ENCODE measurements at regions not wholly inside any gene's neighbourhood (a gene's known extent, or its start where the extent isn't known, plus 50 kb on each side); places are given as distances from the start of the nearest gene placed in this dataset.
A peak's percentile ranks its signal among the peaks of the same experiment; 100 is the strongest.

- DNase-seq (ENCODE audit: low read depth) = no peak
These were observed 140.1 kb upstream of the TMEM108 start for GRCh38 chr3:132898141-132898540.

DNA sequence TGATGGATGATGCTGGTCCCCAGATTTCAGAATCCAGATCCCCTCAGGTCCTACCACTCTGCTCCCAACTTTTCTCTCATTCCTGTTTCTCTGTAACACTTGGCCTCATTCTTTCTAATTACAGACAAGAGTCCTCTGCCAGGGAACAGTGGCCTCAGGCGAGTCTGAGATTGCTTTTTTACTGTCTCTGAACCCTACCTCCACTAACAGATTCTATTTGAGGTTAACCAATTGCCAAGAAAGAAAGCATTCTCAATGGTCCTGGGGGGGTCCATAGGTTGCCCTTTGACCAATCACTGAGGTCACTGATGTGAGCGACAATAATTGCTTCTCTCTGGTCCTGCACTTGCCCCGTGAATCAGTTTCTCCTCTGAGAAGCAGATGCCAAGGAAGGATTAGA lies 145.2 kb upstream of the TMEM108 start:
- no peak for DNase-seq (ENCODE audit: low read depth)

- DNase-seq (ENCODE audit: low read depth) = no peak
These were observed 156.3 kb upstream of the TMEM108 start for GRCh38 chr3:132881756-132882409.

- no peak for DNase-seq (ENCODE audit: low read depth)
These were observed 157.2 kb upstream of the TMEM108 start for GRCh38 chr3:132880986-132881385.

DNA sequence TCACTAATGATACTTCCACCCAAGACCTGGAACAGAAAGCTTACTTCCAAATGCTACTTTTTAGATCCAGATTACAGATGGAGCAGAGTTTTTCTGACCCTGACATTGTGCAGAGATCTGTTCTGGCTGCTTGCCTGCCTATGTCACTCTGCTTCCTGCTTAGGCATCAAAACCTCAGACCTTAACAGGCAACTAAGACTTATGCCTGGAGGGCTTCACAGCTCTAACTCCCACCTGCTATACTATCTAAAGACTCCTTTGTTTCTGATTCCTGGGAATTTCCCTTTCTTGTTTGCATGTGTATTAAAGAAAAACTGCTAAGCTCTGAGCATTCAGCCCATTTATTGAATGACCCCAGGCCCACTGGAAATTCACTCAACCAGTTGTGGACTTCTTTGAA lies 157.4 kb upstream of the NPHP3 start:
- peak; percentile 11 for DNase-seq (ENCODE audit: low read depth)

GRCh38 chr3:132874701-132875100 lies 152.5 kb upstream of the NPHP3 start:
- peak; percentile 11 for DNase-seq (ENCODE audit: low read depth)

DNA sequence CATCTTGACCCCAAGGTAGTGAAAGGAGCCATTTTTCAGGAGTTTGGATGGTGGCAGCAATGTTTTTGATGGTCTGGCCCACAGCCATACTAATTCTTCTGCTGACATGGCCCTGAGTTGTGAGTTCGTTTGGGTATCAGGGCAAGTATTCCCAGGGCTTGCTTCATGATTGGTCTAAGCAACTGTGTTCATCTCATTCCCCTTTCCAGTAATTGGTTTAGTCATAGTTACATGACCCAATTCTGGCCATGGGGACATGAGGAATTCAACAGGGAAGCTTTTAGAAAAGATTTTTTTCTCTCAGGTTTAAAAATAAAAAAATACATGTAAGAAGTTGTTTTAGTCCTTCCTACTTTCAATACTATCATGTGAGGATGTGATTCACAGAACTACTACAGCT lies 150.5 kb upstream of the NPHP3 start:
- no peak for DNase-seq (ENCODE audit: low read depth)

GRCh38 chr3:132871956-132872355 lies 149.7 kb upstream of the NPHP3 start:
- no peak for DNase-seq (ENCODE audit: low read depth)

DNA sequence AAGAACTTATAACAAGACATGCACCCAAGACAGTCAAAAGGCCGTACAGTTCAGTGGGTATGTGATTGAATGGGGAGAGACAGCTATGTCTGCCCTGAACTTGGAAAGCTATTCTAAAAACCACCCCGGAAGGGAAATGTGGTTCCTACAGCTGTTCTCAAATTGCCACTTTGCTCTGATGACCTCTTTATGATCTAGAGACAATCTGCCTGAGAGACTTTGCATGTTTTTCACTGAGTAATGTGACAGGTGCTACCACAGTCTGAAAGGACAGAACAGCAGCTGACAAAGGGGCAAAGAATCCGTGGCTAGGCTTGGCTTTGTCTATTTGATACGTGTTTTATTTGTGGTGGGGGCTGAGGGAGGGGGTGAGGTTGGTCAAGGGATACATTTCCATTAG lies 148.3 kb upstream of the NPHP3 start:
- no peak for DNase-seq (ENCODE audit: low read depth)

DNA sequence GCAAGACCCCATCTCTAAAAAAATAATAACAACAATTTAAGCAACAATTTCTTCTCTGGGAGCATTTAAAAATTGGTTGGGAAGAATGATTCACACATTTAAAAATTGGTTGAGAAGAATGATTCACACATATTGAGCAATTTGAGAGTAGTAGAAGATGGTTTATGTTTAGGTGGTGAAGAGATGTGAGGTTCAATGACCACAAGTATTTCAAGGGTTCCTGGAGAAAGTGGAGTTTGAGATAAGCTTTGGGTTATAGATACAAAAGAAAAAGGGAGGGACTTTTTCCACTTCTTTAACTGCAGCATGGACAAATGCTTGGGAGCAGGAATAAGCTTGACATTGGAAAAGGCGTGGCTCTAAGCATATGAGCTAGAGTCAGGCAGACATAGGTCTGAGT lies 145.7 kb upstream of the NPHP3 start:
- peak; percentile 31 for DNase-seq (ENCODE audit: low read depth)

DNA sequence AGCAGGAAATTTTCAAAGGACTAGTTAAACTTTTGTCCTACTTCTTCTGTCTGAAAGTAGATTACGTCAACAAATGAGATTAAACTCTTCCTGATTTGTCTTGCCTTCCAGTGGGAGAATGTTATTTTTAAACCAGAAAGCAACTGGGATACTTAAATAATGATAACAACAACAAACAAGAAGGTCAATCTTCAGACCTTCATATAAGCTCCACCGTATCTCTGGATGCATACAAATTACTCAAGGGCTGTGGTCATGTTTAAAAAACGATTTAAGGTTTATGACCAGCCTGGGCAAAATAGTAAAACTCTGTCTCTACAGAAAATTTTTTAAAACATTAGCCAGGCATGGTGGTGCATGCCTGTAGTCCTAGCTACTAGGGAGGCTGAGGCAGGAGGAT lies 145.3 kb upstream of the NPHP3 start:
- DNase-seq (ENCODE audit: low read depth) = no peak

DNA sequence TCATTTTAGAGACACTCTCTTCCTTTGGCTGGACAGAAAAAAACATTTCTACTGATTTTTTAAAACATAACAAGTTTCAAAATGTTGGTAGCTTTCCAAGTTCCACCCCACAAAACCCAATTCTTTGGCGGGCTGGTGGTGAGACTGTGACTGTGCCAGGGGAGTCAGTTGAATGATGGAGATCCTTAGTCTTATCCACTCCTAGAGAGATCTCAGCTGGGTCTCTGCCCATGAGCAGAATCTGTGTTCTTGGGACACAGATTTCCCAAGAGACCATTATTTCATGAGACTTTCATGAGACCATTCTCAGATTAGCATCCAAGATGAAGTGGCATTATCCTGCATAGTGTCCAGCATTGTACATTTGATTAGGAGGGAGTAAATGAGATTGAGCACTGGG lies 135.1 kb upstream of the NPHP3 start:
- DNase-seq (ENCODE audit: low read depth) = no peak

DNA sequence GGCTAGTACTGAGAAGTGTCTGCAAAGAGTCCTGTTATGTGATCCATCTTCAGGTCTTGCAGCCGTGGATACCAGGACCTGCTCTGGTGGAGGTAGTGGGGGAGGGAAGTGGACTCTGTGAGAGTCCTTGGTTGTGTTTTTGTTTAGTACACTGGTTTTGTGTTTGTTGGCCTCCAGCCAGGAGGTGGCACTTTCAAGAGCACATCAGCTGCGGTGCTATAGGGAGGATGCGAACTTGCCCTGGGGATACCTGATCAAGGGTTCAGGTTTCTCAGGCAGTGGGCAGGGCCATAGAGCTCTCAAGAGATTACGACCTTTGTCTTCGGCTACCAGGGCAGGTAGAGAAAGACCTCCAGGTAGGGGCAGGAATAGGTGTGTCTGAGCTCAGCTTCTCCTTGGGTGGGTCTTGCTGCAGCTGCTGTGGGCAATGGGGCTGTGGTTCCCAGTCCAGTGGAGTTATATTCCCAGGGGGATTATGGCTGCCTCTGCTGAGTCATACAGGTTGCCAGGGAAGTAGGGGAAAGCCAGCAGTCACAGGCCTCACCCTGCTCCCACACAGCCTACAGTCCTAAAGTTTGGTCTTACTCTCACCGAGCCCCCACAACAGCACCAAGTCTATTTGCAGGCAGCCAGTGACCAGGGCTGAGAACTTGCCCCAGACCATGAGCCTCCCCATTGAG lies 132.8 kb upstream of the NPHP3 start:
- DNase-seq (ENCODE audit: low read depth) = no peak

DNA sequence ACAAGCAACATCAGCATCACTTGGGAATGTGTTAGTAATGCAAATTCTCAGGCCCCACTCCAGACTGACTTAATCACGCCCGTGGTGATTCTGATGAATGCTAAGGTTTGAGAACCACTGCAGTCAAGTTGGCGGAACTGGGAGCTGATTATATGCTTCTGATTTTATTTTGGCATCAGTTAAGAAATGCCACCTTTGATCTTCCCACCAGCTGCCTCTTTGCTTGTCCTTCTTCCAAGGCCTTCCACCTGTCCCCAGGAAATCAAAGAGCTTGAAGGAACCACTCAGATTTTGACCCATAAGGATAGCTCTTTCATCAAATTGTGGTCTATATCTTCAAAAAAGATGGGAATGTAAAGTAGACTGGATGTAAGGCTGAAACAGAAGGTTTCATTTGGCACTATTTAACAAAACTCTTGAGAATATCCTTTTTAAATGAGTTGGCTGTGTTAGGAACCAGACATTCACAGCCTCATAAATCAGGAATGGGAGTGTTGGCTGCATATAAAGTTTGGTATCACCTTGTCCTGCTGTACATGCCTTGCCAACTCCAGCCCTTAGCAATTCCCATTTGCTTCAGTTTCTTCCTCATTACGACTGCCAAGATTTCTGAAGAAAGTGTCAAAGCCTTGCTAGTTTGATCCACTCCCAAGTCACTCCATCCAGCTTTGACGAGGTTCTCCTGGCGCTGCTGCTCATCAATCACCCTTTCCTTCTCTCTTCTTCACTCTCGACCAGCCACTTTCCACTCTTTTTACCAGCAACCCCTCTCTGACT lies 125.8 kb upstream of the NPHP3 start:
- no peak for DNase-seq (ENCODE audit: low read depth)

DNA sequence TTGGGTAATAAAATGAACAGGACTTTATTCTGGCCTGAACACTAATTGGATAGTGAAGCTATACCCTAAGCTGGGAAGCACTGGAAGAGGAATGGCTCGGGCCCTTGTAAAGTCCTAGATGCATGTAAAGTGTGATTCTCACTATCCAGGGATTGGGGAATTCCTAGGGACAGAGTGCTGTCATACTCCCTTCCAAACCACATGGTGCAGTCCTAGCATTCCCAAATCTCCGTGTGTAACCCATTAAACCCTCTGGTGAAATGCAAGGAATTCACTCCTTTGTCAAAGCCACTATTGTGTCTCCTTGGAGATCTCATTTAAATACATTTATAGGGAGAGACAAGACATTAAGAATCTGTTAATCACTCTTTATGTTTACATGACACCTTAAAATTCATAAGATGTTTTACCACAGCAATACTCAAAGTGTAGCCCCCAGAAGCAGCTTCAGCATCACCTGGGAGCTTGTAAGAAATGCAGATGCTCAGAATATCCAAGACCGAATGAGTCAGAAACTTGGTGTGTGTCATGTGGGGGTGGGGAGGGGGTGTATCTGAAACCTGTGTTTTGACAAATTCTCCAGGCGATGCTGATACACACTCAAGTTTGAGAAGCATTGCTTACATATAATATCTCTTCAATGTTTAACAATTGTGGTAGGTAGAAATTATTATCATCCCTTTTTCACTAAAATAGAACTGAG lies 121.8 kb upstream of the NPHP3 start:
- no peak for DNase-seq (ENCODE audit: low read depth)

DNA sequence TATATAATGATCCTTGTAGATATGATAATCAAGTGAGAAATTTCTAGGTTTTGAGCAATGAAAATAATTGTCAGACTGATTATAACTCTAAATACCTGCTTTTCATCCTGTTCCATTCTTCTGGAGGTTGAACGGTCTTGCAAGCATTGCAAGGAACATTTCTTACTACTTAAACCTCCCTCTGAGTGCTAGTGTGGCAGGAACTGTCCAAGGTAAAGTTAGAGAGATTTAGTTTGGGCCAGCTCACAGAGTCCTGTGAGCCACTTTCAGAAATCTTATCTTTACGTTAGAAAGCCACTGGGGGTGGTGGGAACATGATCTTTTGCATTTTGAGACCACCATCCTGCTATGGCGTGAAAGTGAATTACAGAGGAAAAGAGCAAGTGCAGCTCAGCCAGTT lies 121.1 kb upstream of the NPHP3 start:
- DNase-seq (ENCODE audit: low read depth) = no peak

DNA sequence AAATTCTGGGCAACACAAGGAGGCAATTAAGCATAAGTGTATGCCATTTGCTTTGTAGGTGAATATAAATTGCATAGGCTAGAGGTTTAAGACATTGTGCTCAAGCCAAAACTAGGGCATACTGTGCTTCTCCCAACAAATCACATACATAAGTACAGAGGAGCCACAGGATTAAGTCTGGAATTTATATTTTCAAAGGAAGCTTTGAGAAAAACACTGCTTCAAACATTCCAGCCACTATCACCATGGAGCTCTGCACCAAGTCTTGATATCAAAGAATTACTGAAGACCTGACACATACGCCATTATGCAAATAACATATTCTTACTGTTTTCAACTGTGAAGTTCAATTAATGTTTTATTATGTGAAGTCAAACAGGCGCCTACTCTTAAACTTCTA lies 119.4 kb upstream of the NPHP3 start:
- DNase-seq (ENCODE audit: low read depth) = no peak

DNA sequence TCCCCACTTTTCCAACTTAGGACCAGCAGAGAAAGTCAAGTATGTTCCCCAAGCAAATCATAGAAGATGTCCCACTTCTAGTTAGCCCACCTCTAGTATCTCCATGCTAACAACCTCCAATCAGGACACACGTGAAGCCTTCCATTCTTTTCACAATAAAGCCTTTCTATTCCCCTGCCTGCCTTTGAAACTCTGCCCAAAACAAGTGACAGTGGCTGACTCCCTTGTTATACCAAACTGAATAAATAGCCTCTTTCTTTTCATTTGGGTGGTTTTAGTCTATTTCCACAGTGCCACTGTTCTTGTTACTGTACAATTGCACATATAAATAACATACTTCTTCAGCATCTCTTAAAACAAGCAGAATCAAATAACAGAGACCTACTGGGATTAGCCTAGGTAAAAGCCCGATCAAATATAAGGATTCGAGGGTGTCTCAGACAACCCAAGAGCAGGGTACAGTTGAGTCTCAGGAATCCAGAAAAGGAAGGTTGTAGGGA lies 118.0 kb upstream of the NPHP3 start:
- DNase-seq (ENCODE audit: low read depth) = no peak

DNA sequence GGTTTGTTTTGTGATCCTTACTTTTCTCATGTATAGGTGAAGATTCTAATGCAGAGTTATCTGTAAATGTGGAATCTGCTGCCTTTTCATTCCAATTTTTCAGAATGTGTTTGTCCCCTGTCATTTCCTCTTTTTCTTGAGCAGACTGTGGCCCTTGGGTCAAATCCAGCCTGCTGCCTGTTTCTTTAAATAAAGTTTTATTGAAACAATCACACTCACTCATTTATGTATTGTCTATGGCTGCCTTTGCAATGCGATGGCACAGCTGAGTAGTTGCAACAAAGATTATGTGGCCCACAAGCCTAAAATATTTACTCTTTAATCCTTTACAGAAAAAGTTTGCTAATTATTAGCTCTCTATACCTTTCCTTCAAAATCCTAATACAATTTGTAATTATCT lies 116.3 kb upstream of the NPHP3 start:
- DNase-seq (ENCODE audit: low read depth) = no peak

- DNase-seq (ENCODE audit: low read depth) = no peak
These were observed 115.4 kb upstream of the NPHP3 start for GRCh38 chr3:132837615-132838014.

- no peak for DNase-seq (ENCODE audit: low read depth)
These were observed 112.1 kb upstream of the NPHP3 start for GRCh38 chr3:132834356-132834755.

DNA sequence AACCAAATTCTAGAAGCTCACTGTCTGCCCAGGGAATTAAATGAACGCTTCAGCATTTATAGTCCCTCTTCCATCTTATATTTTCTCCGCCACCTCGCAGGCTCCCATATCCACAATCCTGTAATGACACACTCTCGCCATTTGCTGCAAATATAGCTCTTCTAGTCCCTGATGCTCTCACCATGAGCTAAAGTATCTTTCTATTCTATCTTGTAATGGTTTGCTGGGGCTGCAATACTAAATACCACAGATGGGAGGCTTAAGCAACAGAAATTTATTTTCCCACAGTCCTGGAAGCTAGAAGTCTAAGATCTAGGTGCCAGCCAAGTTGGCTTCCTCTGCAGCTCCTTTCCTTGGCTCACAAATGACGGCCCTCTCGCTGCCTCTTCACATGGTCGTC lies 106.9 kb upstream of the NPHP3 start:
- DNase-seq (ENCODE audit: low read depth) = no peak

Measured in Daoy (cell line).